HG03439 (cell line): ENCODE measurements at regions not wholly inside any gene's neighbourhood (a gene's known extent, or its start where the extent isn't known, plus 50 kb on each side); places are given as distances from the start of the nearest gene placed in this dataset.

ENCODE experiments used
- ATAC-seq: cut with Tn5 transposase; IDR thresholded peaks from one replicate; pipeline ENCODE4 v1.9.1; 2021; ENCODE audit warnings: mild to moderate bottlenecking, moderate library complexity; ENCODE audit not compliant: unreplicated experiment

GRCh38 chr10:129163531-129163930 lies 303.5 kb upstream of the MGMT start:
- no peak for ATAC-seq

GRCh38 chr10:129165076-129165720 lies 301.8 kb upstream of the MGMT start:
- no peak for ATAC-seq

DNA sequence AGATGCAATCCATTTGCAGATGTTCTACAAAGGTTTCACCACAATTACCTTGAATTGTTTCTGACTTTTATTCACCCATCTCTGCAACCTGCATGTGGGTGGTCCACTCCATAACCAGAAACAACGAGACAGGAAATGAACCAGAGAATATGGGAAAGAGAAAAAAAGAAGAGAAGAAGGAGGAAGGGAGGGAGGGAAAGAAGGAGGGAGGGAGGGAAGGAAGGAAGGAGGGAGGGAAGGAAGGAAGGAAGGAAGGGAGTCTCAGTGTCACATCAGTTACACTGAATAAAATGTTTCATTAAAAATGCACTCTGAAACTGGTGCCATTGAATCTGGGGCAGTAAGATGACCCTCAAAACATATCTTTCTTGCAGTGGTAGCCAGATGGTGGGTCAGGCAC lies 301.3 kb upstream of the MGMT start:
- ATAC-seq, result no peak

GRCh38 chr10:129168660-129169059 lies 298.4 kb upstream of the MGMT start:
- no peak for ATAC-seq

GRCh38 chr10:129169115-129169514 lies 297.9 kb upstream of the MGMT start:
- no peak for ATAC-seq

GRCh38 chr10:129170812-129171211 lies 296.2 kb upstream of the MGMT start:
- no peak for ATAC-seq

- no peak for ATAC-seq
Observed at GRCh38 chr10:129171812-129172211, 295.2 kb upstream of the MGMT start.

DNA sequence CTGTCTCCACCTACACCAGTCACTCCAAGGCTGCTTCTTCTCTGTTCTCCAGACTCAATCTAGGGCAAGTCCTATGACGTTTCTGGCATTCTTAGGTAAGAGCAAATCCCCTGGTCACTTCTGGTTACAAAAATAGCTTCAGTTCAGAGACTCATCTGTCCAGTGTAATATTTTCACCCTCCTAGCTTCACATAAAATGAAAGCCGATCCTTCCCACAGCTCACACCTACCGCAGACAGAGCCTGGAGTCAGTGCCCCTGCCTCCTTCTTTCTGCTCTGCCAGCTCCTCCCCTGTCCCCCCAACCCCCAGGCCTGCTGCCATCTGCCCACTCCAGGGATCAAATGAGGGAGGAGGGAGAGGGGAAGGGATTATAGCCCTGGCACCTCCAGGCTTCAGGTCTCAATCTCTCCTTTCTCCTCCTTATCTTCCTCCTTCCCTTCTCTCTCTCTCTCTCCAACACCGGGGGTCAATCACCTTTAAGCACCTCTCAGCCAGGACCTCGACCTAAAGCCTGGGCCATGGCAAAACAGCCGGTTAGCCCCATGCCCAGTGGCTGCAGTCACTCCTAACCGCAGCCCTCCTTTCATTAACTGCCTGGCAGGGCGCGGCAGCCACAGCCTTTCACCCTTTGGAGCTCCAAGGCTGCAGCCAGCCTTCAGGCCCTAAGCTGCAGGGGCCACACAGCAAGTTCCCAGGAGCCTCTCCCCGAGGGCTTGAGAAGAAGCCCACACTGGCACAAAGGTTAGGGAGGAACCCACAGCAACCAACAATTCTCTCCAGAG lies 292.6 kb upstream of the MGMT start:
- ATAC-seq, result no peak

GRCh38 chr10:129179245-129179971 lies 287.6 kb upstream of the MGMT start:
- ATAC-seq, result no peak

GRCh38 chr10:129179972-129180678 lies 286.9 kb upstream of the MGMT start:
- no peak for ATAC-seq

GRCh38 chr10:129184196-129184595 lies 282.8 kb upstream of the MGMT start:
- ATAC-seq, result no peak

DNA sequence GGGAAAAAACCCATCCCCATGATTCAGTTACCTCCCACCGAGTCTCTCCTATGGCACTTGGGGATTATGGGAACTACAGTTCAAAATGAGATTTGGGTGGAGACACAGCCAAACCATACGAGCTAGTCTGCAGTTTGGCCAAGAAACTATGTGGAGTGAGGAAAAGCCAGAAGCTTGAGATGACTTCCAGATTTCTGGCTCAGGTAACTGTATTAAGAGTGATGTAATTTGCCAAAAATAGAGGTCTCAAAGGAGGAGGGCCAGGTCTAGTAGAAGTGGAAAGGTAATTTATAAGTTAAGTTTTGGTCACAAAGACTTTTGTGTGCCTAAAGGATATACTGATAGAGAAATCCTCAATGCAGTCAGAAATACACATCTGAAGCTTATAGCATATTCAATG lies 279.7 kb upstream of the MGMT start:
- ATAC-seq, result no peak

DNA sequence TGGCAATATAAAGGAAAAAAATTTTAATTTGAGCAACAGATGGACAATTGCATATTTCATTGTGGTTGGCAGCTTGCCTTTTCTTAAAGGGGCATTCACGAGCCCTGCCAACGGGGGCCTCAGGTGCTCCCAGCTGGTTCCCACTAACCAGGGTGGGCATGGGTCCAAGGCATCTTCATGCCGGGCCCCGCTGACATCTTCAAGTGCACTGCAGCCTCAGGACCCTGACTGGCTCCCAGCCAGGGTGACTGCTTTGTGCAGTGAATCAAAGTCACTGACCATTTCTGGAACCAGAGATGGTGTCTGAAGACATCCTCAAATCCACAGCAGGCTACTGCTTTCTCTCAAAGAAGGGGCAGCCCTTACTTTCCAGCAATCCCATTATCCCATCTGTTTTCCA lies 275.2 kb upstream of the MGMT start:
- ATAC-seq, result no peak

GRCh38 chr10:129192344-129193128 lies 274.5 kb upstream of the MGMT start:
- ATAC-seq, result no peak

DNA sequence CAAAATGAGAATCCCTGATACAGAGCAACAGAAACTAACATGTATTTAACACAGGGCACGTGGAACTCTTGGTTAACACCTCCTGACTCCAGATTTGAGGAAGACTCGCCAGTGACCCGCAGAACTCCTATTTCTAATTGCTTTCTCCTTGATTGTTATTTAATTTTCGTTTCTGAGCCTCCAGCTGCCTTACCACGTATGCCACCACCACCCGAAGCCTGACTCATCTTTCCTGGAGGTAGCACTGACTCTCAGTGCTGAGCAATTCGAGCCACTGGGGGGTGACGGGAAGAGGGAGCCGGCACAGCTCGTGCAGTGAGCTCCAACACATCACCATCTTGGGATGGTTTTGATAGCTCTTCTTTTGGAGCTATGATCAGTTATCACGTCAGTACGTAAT lies 273.9 kb upstream of the MGMT start:
- ATAC-seq, result no peak

GRCh38 chr10:129194181-129194870 lies 272.7 kb upstream of the MGMT start:
- no peak for ATAC-seq

DNA sequence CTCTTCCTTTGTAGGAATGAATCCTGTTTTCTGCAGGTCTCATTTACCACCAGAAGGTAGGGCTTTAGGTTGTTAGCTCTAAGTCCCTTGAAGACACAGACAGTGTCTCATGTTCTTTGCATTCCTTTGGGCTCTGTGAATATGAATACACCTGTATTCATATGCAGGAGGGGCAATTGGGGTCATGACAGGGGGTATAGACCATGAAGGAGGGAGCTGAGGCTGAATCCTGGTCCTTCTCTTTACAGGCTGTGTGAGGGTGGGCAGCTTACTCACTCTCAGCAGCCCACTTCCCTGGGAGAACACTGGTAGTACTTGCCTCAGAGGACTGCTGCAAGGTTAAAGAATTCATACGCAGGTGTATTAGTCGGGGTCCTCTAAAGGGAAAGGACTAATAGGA lies 267.2 kb upstream of the MGMT start:
- no peak for ATAC-seq

GRCh38 chr10:129203819-129204218 lies 263.2 kb upstream of the MGMT start:
- ATAC-seq, result no peak

DNA sequence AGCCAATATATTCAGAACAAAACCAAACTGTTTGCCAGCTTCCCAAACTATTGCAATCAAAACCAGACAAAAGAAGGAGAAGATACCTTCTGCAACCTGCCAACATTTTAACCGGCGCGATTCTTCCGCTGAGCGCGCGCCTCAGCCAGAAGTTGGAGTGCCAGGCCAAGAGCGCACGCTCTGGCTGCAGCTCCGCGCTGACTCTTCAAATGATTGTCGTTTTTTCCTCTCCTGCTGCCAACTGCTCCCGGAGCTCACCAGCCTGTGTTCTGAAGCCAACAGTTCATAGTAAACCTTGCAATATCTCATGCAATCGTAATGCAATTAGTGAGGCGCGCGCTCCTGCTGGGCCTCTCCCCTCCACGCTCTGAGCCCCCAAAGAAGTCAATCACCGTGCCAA lies 259.7 kb upstream of the MGMT start:
- no peak for ATAC-seq

- ATAC-seq, result no peak
Observed at GRCh38 chr10:129210876-129211275, 256.2 kb upstream of the MGMT start.
